B cell (primary cell): ENCODE measurements at regions not wholly inside any gene's neighbourhood (a gene's known extent, or its start where the extent isn't known, plus 50 kb on each side); places are given as distances from the start of the nearest gene placed in this dataset.

Experiments
- EZH2 ChIP-seq: IDR thresholded peaks from 2 replicates; pipeline ENCODE4 v1.6.1; 2012; ENCODE audit warnings: borderline replicate concordance, low read depth, mild to moderate bottlenecking, moderate library complexity, low read length; ENCODE audit not compliant: insufficient read depth, poor library complexity, severe bottlenecking
- TF ChIP-seq, protein P1 (sequence below): fragments of 200-600 bp; IDR thresholded peaks from one replicate; pipeline ENCODE4 v1.8.0; 2022; ENCODE audit warnings: antibody characterized with exemption, mild to moderate bottlenecking

DNA sequence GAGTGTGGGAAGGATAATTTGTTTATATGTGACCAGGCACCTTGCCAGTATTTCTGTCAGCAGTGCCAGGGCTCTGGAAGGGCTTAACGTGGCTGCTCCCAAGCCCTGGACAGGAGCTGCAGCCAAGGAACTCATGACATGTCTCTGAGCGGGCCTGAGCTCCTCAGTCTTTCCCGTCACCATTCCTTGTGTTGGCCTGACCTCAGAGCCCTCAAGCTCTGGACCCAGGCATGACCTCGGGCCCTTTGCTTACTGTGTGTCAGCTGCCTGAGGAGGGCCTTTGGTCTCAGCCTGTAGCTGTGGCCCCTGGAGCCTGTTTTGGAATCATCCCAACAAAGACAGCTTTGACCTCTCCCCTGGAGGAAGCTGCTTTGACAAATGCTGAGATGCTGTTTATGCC lies 264.1 kb upstream of the PLET1 start:
- TF ChIP-seq, protein P1, sequence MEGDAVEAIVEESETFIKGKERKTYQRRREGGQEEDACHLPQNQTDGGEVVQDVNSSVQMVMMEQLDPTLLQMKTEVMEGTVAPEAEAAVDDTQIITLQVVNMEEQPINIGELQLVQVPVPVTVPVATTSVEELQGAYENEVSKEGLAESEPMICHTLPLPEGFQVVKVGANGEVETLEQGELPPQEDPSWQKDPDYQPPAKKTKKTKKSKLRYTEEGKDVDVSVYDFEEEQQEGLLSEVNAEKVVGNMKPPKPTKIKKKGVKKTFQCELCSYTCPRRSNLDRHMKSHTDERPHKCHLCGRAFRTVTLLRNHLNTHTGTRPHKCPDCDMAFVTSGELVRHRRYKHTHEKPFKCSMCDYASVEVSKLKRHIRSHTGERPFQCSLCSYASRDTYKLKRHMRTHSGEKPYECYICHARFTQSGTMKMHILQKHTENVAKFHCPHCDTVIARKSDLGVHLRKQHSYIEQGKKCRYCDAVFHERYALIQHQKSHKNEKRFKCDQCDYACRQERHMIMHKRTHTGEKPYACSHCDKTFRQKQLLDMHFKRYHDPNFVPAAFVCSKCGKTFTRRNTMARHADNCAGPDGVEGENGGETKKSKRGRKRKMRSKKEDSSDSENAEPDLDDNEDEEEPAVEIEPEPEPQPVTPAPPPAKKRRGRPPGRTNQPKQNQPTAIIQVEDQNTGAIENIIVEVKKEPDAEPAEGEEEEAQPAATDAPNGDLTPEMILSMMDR = no peak
- no peak for TF ChIP-seq EZH2
